GM18517 (cell line): ENCODE measurements at regions not wholly inside any gene's neighbourhood (a gene's known extent, or its start where the extent isn't known, plus 50 kb on each side); places are given as distances from the start of the nearest gene placed in this dataset.

Source experiments
- ATAC-seq: cut with Tn5 transposase; IDR thresholded peaks from one replicate; pipeline ENCODE4 v1.9.1; 2021; ENCODE audit warnings: mild to moderate bottlenecking, moderate library complexity; ENCODE audit not compliant: unreplicated experiment

- ATAC-seq, result no peak
Observed at GRCh38 chr13:107079423-107080049, 511.6 kb upstream of the ARGLU1 start.

- no peak for ATAC-seq
Observed at GRCh38 chr13:107078229-107078765, 510.4 kb upstream of the ARGLU1 start.

- no peak for ATAC-seq
Observed at GRCh38 chr13:107076801-107077200, 508.9 kb upstream of the ARGLU1 start.

- no peak for ATAC-seq
Observed at GRCh38 chr13:107075576-107075975, 507.6 kb upstream of the ARGLU1 start.

- no peak for ATAC-seq
Observed at GRCh38 chr13:107070792-107071191, 502.9 kb upstream of the ARGLU1 start.

GRCh38 chr13:107069108-107069776, 501.3 kb upstream of the ARGLU1 start:
- ATAC-seq, result no peak

- no peak for ATAC-seq
Observed at GRCh38 chr13:107067381-107067780, 499.4 kb upstream of the ARGLU1 start.

GRCh38 chr13:107066355-107066754, 498.4 kb upstream of the ARGLU1 start:
- no peak for ATAC-seq

GRCh38 chr13:107065036-107065435, 497.1 kb upstream of the ARGLU1 start:
- no peak for ATAC-seq

GRCh38 chr13:107057028-107057631, 489.2 kb upstream of the ARGLU1 start:
- no peak for ATAC-seq

- ATAC-seq, result no peak
Observed at GRCh38 chr13:107043021-107043956, 475.4 kb upstream of the ARGLU1 start.

- ATAC-seq, result no peak
Observed at GRCh38 chr13:107035778-107036177, 467.8 kb upstream of the ARGLU1 start.

GRCh38 chr13:107035186-107035585, 467.2 kb upstream of the ARGLU1 start:
- ATAC-seq, result no peak

- ATAC-seq, result no peak
Observed at GRCh38 chr13:107034236-107034872, 466.4 kb upstream of the ARGLU1 start.

GRCh38 chr13:107031716-107032115, 463.8 kb upstream of the ARGLU1 start:
- ATAC-seq, result no peak

GRCh38 chr13:107028751-107029150, 460.8 kb upstream of the ARGLU1 start:
- no peak for ATAC-seq

GRCh38 chr13:107025991-107026390, 458.1 kb upstream of the ARGLU1 start:
- ATAC-seq, result no peak

GRCh38 chr13:107023335-107023734, 455.4 kb upstream of the ARGLU1 start:
- no peak for ATAC-seq

GRCh38 chr13:107020393-107020792, 452.5 kb upstream of the ARGLU1 start:
- no peak for ATAC-seq

GRCh38 chr13:107018285-107018684, 450.3 kb upstream of the ARGLU1 start:
- no peak for ATAC-seq
